Stimulated activated naive CD8-positive, alpha-beta T cell treated with anti-CD3 and anti-CD28 coated beads, Interleukin-15, amount 100 ng/mL, for 72 hours (primary cell): ENCODE measurements at regions not wholly inside any gene's neighbourhood (a gene's known extent, or its start where the extent isn't known, plus 50 kb on each side); places are given as distances from the start of the nearest gene placed in this dataset.

ENCODE experiments used
- ATAC-seq: fragments of 150-1000 bp; cut with Tn5 transposase; 2 replicates; pipeline ENCODE4 v1.10.0; 2021; ENCODE audit warnings: mild to moderate bottlenecking, moderate library complexity
- DNase-seq, 2 donors: peaks; one replicate each; pipeline ENCODE4 v3.0.0; 2021 to 2022
- H3K27ac Mint-ChIP-seq, 2 donors: one replicate each; pipeline ENCODE4 v1.8.0; 2022; ENCODE audit warnings: mild to moderate bottlenecking in 2 of 2, mixed read lengths in 2 of 2, moderate library complexity in 2 of 2
- H3K27me3 Mint-ChIP-seq: one replicate; pipeline ENCODE4 v1.8.0; 2022; ENCODE audit warnings: mixed read lengths
- H3K4me1 Mint-ChIP-seq: one replicate; pipeline ENCODE4 v1.8.0; 2022; ENCODE audit warnings: mild to moderate bottlenecking, mixed read lengths
- H3K4me3 Mint-ChIP-seq, 2 donors: one replicate each; pipeline ENCODE4 v1.8.0; 2022; ENCODE audit warnings: mild to moderate bottlenecking in 2 of 2, mixed read lengths in 2 of 2, moderate library complexity in 1 of 2
- H3K9me3 Mint-ChIP-seq, 2 donors: one replicate each; pipeline ENCODE4 v1.8.0; 2022; ENCODE audit warnings: mixed read lengths in 2 of 2

GRCh38 chr9:84189904-84190303 is 150.7 kb downstream of the SLC28A3 start:
- DNase-seq = no peak
- no peak for ATAC-seq
- no peak overlapping the region for H3K4me3 Mint-ChIP-seq
- no peaks in the 10 kb centered on the region for H3K9me3 Mint-ChIP-seq
- H3K4me1 Mint-ChIP-seq = no peaks in the 10 kb centered on the region
- H3K27ac Mint-ChIP-seq = no peak overlapping the region
- peaks cover 16% of the 10 kb centered on the region for H3K27me3 Mint-ChIP-seq

- Mint-ChIP-seq H3K27me3 (peaks cover 16% of the 10 kb centered on the region), H3K9me3 (no peaks in the 10 kb centered on the region), H3K27ac (no peak overlapping the region), H3K4me1 (no peaks in the 10 kb centered on the region), H3K4me3 (no peak overlapping the region)
- DNase-seq = no peak
- no peak for ATAC-seq
These were observed 150.1 kb downstream of the SLC28A3 start for GRCh38 chr9:84190411-84190810.

GRCh38 chr9:84206801-84207370 is 133.7 kb downstream of the SLC28A3 start:
- H3K27me3 Mint-ChIP-seq = no peaks in the 10 kb centered on the region
- DNase-seq (no peak), ATAC-seq (no peak)
- H3K27ac Mint-ChIP-seq = no peak overlapping the region
- no peaks in the 10 kb centered on the region for H3K4me1 Mint-ChIP-seq
- no peak overlapping the region for H3K4me3 Mint-ChIP-seq
- no peaks in the 10 kb centered on the region for H3K9me3 Mint-ChIP-seq

- no peaks in the 10 kb centered on the region for H3K4me1 Mint-ChIP-seq
- DNase-seq = no peak
- H3K9me3 Mint-ChIP-seq = no peaks in the 10 kb centered on the region
- H3K27ac Mint-ChIP-seq = no peak overlapping the region
- no peaks in the 10 kb centered on the region for H3K27me3 Mint-ChIP-seq
- ATAC-seq = no peak
- H3K4me3 Mint-ChIP-seq = no peak overlapping the region
These were observed 133.0 kb downstream of the SLC28A3 start for GRCh38 chr9:84207491-84207951.

GRCh38 chr9:84212246-84212645 is 128.3 kb downstream of the SLC28A3 start:
- ATAC-seq (no peak), DNase-seq (no peak)
- no peaks in the 10 kb centered on the region for H3K4me1 Mint-ChIP-seq
- H3K9me3 Mint-ChIP-seq = peaks cover 5 to 12% of the 10 kb centered on the region in 2 donors
- H3K27me3 Mint-ChIP-seq = no peaks in the 10 kb centered on the region
- H3K4me3 Mint-ChIP-seq = no peak overlapping the region
- no peak overlapping the region for H3K27ac Mint-ChIP-seq

GRCh38 chr9:84212982-84213381 is 127.6 kb downstream of the SLC28A3 start:
- Mint-ChIP-seq H3K27me3 (peaks cover 1% of the 10 kb centered on the region), H3K4me1 (no peaks in the 10 kb centered on the region), H3K4me3 (no peak overlapping the region), H3K9me3 (peaks cover 5 to 12% of the 10 kb centered on the region in 2 donors), H3K27ac (no peak overlapping the region)
- DNase-seq (no peak), ATAC-seq (no peak)

GRCh38 chr9:84216151-84216550 is 124.4 kb downstream of the SLC28A3 start:
- DNase-seq = no peak
- Mint-ChIP-seq H3K27me3 (peaks cover 10% of the 10 kb centered on the region), H3K4me1 (no peaks in the 10 kb centered on the region), H3K4me3 (no peak overlapping the region), H3K27ac (no peak overlapping the region), H3K9me3 (peaks cover 5 to 12% of the 10 kb centered on the region in 2 donors)
- no peak for ATAC-seq

- Mint-ChIP-seq H3K27me3 (peaks cover 14% of the 10 kb centered on the region), H3K27ac (no peak overlapping the region), H3K4me3 (no peak overlapping the region), H3K4me1 (no peaks in the 10 kb centered on the region), H3K9me3 (peaks cover 5 to 18% of the 10 kb centered on the region in 2 donors)
- DNase-seq = no peak
- no peak for ATAC-seq
These were observed 122.2 kb downstream of the SLC28A3 start for GRCh38 chr9:84218322-84218721.

GRCh38 chr9:84224246-84224645 is 116.3 kb downstream of the SLC28A3 start:
- Mint-ChIP-seq H3K4me1 (no peaks in the 10 kb centered on the region), H3K27me3 (peaks cover 8% of the 10 kb centered on the region), H3K27ac (no peak overlapping the region), H3K9me3 (peaks cover 0 to 6% of the 10 kb centered on the region in 2 donors), H3K4me3 (no peak overlapping the region)
- ATAC-seq (no peak), DNase-seq (no peak)
